Gastrocnemius medialis (tissue), 4 donors: ENCODE measurements at regions not wholly inside any gene's neighbourhood (a gene's known extent, or its start where the extent isn't known, plus 50 kb on each side); places are given as distances from the start of the nearest gene placed in this dataset.

Source experiments
- CTCF ChIP-seq, 5 experiments: fragments of 450-650 bp in 3 of 5; fragments of 200-600 bp in 2 of 5; sonication (generic) in 2 of 5; IDR thresholded peaks in 4 of 5; conservative IDR thresholded peaks in 1 of 5; 1 replicate in 4 of 5; 2 replicates in 1 of 5; pipeline ENCODE4 v1.5.1; 2016 to 2019; ENCODE audit warnings: antibody characterized with exemption in 5 of 5, mild to moderate bottlenecking in 3 of 5, moderate library complexity in 3 of 5
- POLR2A ChIP-seq, 2 donors: fragments of 450-650 bp; IDR thresholded peaks; one replicate each; pipeline ENCODE4 v1.6.1; 2017; ENCODE audit warnings: antibody characterized with exemption in 2 of 2, mild to moderate bottlenecking in 2 of 2, moderate library complexity in 2 of 2

- no peak for TF ChIP-seq CTCF (IDR thresholded peaks at IDR 0.05 in 4 of 5, conservative IDR thresholded peaks at IDR 0.05 in 1 of 5)
- TF ChIP-seq POLR2A (IDR thresholded peaks at IDR 0.05), result no peak
Observed at GRCh38 chr16:65837464-65837863, 529.0 kb upstream of the CDH5 start.
